ENCODE measurements at regions not wholly inside any gene's neighbourhood (a gene's known extent, or its start where the extent isn't known, plus 50 kb on each side); places are given as distances from the start of the nearest gene placed in this dataset.

DNA sequence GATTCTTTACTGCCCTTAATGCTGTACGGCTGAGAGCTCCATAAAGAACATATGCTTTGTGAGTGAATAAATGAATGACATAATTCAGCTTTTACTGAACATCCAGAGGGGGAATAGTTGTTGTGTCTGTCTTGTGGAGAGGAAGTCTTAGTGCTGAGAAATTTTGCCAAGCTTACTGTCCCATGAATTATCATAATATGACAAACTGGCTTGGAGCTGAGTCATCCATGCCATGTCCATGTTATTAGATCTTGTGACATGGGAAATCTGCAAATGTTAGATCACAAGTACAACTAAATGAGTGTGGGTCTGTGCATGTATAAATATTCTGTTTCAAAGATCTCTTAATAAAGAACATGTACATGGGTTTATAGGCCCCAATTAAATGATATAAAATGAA, 350.4 kb downstream of the BMP4 start:
- TF ChIP-seq, protein P1, sequence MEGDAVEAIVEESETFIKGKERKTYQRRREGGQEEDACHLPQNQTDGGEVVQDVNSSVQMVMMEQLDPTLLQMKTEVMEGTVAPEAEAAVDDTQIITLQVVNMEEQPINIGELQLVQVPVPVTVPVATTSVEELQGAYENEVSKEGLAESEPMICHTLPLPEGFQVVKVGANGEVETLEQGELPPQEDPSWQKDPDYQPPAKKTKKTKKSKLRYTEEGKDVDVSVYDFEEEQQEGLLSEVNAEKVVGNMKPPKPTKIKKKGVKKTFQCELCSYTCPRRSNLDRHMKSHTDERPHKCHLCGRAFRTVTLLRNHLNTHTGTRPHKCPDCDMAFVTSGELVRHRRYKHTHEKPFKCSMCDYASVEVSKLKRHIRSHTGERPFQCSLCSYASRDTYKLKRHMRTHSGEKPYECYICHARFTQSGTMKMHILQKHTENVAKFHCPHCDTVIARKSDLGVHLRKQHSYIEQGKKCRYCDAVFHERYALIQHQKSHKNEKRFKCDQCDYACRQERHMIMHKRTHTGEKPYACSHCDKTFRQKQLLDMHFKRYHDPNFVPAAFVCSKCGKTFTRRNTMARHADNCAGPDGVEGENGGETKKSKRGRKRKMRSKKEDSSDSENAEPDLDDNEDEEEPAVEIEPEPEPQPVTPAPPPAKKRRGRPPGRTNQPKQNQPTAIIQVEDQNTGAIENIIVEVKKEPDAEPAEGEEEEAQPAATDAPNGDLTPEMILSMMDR (IDR thresholded peaks at IDR 0.05; ENCODE audit: low read depth, low read length, poor library complexity, severe bottlenecking) = no peak
- TF ChIP-seq EZH2phosphoT487 (IDR thresholded peaks at IDR 0.05; ENCODE audit: borderline replicate concordance, low read length) = no peak

All from DOHH2 (cell line).